ENCODE measurements at regions not wholly inside any gene's neighbourhood (a gene's known extent, or its start where the extent isn't known, plus 50 kb on each side); places are given as distances from the start of the nearest gene placed in this dataset.
"Not testable (repeated sequence)": the region's sequence is repeated elsewhere in the genome, so short reads cannot be mapped to it uniquely, and the experiment has no call there.

- DNase-seq = no peak
Measured at GRCh38 chr5:15168358-15168757, 296.8 kb upstream of the ANKH start.

GRCh38 chr5:15160091-15160490 lies 288.5 kb upstream of the ANKH start:
- no peak for DNase-seq

GRCh38 chr5:15159606-15160005 lies 288.0 kb upstream of the ANKH start:
- DNase-seq = no peak

GRCh38 chr5:15142458-15142857 lies 270.9 kb upstream of the ANKH start:
- no peak for DNase-seq

- no peak for DNase-seq
Measured at GRCh38 chr5:15137414-15137813, 265.8 kb upstream of the ANKH start.

GRCh38 chr5:15135661-15136060 lies 264.1 kb upstream of the ANKH start:
- DNase-seq = no peak

- no peak for DNase-seq
Measured at GRCh38 chr5:15133456-15133965, 261.9 kb upstream of the ANKH start.

GRCh38 chr5:15132816-15133405 lies 261.3 kb upstream of the ANKH start:
- no peak for DNase-seq

GRCh38 chr5:15131909-15132308 lies 260.3 kb upstream of the ANKH start:
- DNase-seq = no peak

- no peak for DNase-seq
Measured at GRCh38 chr5:15124871-15125568, 253.4 kb upstream of the ANKH start.

- DNase-seq = no peak
Measured at GRCh38 chr5:15124461-15124860, 252.9 kb upstream of the ANKH start.

GRCh38 chr5:15117688-15118087 lies 246.1 kb upstream of the ANKH start:
- no peak for DNase-seq

- no peak for DNase-seq
Measured at GRCh38 chr5:15116996-15117395, 245.4 kb upstream of the ANKH start.

GRCh38 chr5:15106530-15107283 lies 235.1 kb upstream of the ANKH start:
- DNase-seq = no peak

- peak; percentile 63 to 75 for DNase-seq
Measured at GRCh38 chr5:15105799-15106393, 234.3 kb upstream of the ANKH start.

GRCh38 chr5:15103864-15104263 lies 232.3 kb upstream of the ANKH start:
- no peak for DNase-seq

- no peak for DNase-seq
Measured at GRCh38 chr5:15103130-15103529, 231.6 kb upstream of the ANKH start.

- no peak for DNase-seq
Measured at GRCh38 chr5:15097552-15097951, 226.0 kb upstream of the ANKH start.

GRCh38 chr5:15096686-15097085 lies 225.1 kb upstream of the ANKH start:
- not testable (repeated sequence) for DNase-seq

- DNase-seq = no peak
Measured at GRCh38 chr5:15092801-15093200, 221.2 kb upstream of the ANKH start.

- DNase-seq = no peak
Measured at GRCh38 chr5:15085671-15086070, 214.1 kb upstream of the ANKH start.

GRCh38 chr5:15082096-15082495 lies 210.5 kb upstream of the ANKH start:
- no peak for DNase-seq

- DNase-seq = no peak
Measured at GRCh38 chr5:15080219-15080618, 208.6 kb upstream of the ANKH start.

- DNase-seq = no peak
Measured at GRCh38 chr5:15079566-15079965, 208.0 kb upstream of the ANKH start.
